Amniotic epithelial cell (primary cell): ENCODE measurements at regions not wholly inside any gene's neighbourhood (a gene's known extent, or its start where the extent isn't known, plus 50 kb on each side); places are given as distances from the start of the nearest gene placed in this dataset.
"Not testable (repeated sequence)": the region's sequence is repeated elsewhere in the genome, so short reads cannot be mapped to it uniquely, and the experiment has no call there.

Experiments used
- DNase-seq: peaks from one replicate; pipeline ENCODE4 v3.0.0-alpha.2; 2010; ENCODE audit warnings: low read depth

GRCh38 chr3:69484507-69485393 lies 98.9 kb upstream of the FRMD4B start:
- DNase-seq = no peak

- no peak for DNase-seq
Measured at GRCh38 chr3:69483449-69483848, 97.6 kb upstream of the FRMD4B start.

GRCh38 chr3:69480986-69481385 lies 95.1 kb upstream of the FRMD4B start:
- not testable (repeated sequence) for DNase-seq

GRCh38 chr3:69474186-69474585 lies 88.3 kb upstream of the FRMD4B start:
- DNase-seq = no peak

- no peak for DNase-seq
Measured at GRCh38 chr3:69472093-69472492, 86.2 kb upstream of the FRMD4B start.

DNA sequence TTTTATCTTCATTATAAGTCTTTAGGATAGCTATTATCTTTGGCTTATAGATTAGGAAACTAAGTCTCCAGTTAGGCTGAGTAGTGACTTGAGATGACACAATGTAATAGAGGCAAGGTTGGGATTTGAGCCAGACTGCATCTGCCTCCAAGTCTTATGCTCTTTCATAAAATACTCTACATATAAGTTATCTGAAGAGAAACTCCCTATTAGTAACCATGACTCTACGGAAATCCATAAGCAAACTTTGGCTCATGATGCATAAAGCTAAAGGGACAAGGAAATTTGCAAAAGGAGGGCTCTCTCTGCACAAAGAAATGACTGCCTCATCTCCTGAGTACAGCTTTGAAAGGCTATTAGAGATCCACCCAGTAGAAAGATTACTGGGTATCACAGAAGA lies 77.6 kb upstream of the FRMD4B start:
- DNase-seq = no peak

- DNase-seq = no peak
Measured at GRCh38 chr3:69462826-69463100, 76.9 kb upstream of the FRMD4B start.

GRCh38 chr3:69462022-69462825 lies 76.3 kb upstream of the FRMD4B start:
- no peak for DNase-seq

DNA sequence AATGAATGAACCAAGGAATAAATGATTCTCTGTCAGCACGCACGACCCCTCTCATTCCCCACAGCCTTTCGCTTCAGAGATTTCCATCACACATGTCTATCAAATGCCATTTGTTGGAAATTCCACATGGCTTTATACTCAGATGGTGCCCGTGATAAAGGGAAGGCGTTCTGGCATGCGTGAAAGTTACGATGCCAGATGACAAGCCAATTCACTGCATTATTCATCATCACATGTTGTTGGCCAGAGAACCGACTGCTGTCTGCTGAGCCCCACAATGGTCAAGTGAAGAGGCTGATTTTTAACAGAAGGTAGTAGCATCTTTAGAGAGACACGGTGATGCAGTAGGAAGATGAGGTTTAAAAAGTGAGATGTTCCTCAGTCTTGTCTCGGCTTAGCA lies 74.1 kb upstream of the FRMD4B start:
- DNase-seq = no peak

DNA sequence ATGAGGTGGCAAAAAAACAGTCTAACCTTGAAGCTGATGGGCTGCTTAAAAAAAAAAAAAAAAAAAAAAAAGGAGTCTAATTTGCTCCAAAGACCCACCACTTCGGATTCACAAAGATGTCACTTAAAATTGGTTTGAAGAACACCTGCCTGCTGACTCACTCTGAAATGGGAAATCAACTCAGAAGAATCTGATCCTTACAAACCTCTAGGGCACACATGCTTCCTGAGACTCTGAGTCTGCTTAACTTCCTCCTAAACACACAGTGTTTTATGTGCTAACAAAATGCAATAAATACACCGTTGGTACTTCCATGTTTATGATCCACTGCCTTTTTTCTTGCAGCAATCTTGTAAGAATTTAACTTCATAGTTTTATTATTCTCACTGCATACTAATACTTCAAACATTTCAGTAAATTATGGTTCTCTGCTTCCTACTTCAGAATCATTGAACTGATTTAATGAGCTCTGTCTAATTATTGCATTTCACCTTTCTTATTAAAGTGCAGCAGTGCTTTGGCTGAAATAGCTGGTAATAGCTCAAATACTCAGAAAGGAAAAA lies 73.0 kb upstream of the FRMD4B start:
- no peak for DNase-seq

- DNase-seq = no peak
Measured at GRCh38 chr3:69456631-69457030, 70.7 kb upstream of the FRMD4B start.

- no peak for DNase-seq
Measured at GRCh38 chr3:69454204-69454787, 68.4 kb upstream of the FRMD4B start.

GRCh38 chr3:69452295-69452694 lies 66.4 kb upstream of the FRMD4B start:
- DNase-seq = no peak

DNA sequence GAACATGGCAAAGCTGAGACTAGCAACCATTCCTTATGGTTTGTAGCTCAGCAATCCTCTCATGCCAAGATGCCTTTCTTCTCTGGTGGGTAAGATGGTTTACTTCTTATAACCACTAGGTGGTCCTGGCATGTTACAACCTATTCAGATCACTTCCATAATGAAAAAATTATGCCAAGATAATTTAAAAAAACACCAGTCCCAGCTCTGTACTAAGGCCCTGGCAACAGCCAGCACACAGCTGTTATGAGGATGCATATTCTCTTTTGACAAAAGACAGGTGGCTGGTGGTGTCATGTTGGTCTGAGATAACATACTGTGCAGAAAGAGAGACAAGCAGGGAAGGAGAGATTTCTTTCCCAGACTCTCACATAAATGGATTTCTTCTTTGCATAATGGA lies 65.7 kb upstream of the FRMD4B start:
- DNase-seq = peak; percentile 12

DNA sequence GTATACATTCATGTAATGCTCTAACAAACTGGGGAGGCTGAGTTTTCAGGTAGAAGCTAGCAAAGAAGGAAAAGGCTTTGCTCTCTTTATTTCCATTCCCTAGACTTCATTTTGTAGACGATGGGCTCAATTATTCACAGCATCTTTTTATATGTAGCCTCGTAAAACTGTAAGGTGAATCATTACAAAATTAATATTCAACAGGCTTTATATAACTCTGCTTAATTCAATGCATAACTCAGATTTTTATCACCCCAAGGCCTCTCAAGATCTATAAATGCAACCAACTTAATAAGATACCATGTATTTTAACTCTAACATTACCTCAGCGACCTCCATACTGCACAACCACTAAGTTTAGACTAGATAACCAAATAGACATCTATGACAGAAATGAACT lies 63.0 kb upstream of the FRMD4B start:
- no peak for DNase-seq

DNA sequence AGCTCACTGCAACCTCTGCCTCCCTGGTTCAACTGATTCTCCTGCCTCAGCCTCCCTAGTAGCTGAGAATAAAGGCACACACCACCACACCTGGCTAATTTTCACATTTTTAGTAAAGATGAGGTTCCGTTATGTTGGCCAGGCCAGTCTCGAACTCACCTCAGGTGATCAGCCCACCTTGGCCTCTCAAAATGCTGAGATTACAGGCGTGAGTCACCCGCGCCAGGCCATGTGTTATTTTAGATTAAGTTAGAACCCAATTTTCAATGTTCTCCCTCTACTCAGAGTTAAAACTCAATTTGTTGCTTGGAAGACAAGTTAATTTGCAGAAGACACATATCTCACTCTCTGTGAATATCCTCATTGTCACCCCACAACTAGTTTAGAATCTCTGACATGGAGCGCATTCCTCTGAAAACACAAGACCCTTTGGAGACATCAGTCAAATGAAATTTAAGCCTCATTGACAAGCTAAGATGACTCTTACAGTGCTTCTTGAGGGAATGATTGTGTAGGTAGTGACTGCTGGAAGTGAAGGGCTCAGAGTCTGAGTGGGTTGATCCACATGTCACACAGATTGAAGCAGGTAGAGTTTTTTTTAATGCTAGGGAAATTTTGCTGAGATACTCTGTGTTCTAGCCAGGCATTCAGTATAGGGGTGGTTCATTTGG lies 60.6 kb upstream of the FRMD4B start:
- DNase-seq = no peak

DNA sequence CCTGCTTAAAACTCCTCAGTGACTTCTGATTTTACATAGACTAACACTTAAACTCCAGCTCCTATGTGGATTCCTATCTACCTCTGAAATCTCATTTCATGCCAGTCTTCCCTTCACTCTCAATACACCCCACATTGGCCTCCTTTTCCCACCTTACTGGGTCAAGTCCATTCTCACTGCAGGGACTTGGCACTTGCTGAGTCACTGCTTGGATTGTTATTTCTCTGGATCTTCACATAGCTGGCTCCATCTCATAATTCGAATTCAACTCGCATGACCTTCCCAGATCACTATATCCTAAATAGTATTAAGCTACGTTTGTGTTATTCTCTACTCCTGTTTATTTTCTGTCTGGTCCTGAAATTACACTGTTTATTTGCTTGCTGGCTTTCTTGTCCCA lies 59.6 kb upstream of the FRMD4B start:
- DNase-seq = no peak

DNA sequence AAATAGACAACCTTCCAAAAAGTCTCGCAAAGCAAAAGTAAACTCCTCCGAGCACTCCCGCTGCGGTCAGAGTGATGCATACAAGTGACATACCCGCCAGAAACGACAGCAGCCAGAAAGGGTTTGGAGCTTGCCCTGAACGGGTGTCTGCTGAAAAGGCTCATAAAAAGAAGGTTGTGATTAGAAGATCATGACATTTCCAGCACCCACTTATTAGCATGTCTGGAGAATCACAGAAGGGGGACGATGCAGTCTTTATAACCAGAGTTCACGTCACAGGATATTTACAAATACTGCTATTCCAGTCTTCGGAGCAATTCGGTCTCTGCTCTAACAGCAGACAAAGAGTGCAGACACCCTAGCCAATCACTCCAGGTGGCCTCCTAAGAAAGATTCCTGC lies 59.1 kb upstream of the FRMD4B start:
- DNase-seq = no peak

- DNase-seq = no peak
Measured at GRCh38 chr3:69443457-69443920, 57.6 kb upstream of the FRMD4B start.

GRCh38 chr3:69442771-69443311 lies 57.0 kb upstream of the FRMD4B start:
- DNase-seq = no peak

GRCh38 chr3:69441732-69442131 lies 55.8 kb upstream of the FRMD4B start:
- no peak for DNase-seq

DNA sequence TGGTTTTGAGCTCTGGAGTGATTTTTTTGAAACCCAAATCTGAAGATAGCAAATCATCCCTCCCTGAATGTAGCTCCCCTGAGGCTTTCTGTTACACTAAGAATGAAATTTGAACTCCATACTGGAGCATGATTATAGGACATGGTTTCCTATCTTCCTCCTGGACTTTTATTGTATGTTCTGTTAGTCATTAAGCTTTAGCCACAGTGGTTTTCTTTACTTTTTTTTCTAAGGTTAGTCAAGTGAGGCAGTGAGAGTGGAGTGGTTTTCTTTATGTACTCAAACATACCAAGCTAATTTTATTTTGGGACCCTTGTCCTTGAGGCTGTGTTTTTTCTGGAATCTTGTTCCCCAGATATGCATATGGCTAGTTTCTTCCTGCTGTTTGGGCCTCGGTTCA lies 55.2 kb upstream of the FRMD4B start:
- DNase-seq = no peak
